Loucy (cell line): ENCODE measurements at regions not wholly inside any gene's neighbourhood (a gene's known extent, or its start where the extent isn't known, plus 50 kb on each side); places are given as distances from the start of the nearest gene placed in this dataset.

ENCODE experiments used
- H2AFZ ChIP-seq: fragments of 200-600 bp; sonication (generic); 2 replicates; pipeline ENCODE4 v1.6.0; 2016; ENCODE audit warnings: antibody characterized with exemption, mild to moderate bottlenecking, low read length, moderate library complexity
- H3F3A ChIP-seq: fragments of 200-600 bp; 2 replicates; pipeline ENCODE4 v1.6.0; 2016; ENCODE audit warnings: antibody characterized with exemption, low read depth, mild to moderate bottlenecking
- H3K27me3 ChIP-seq: fragments of 200-600 bp; sonication (generic); 2 replicates; pipeline ENCODE4 v1.6.1; 2014; ENCODE audit warnings: low read length, mild to moderate bottlenecking; ENCODE audit not compliant: insufficient read depth, poor library complexity, severe bottlenecking
- H3K36me3 ChIP-seq: fragments of 200-600 bp; sonication (generic); 2 replicates; pipeline ENCODE4 v1.6.1; 2016; ENCODE audit warnings: low read length; ENCODE audit not compliant: insufficient read depth
- H3K4me1 ChIP-seq: fragments of 200-600 bp; sonication (generic); 2 replicates; pipeline ENCODE4 v1.5.1; 2014; ENCODE audit warnings: low read length, mild to moderate bottlenecking; ENCODE audit not compliant: insufficient read depth, poor library complexity, severe bottlenecking
- H3K4me2 ChIP-seq: fragments of 200-600 bp; sonication (generic); 2 replicates; pipeline ENCODE4 v1.6.0; 2014; ENCODE audit warnings: antibody characterized with exemption, low read length, low read depth, mild to moderate bottlenecking; ENCODE audit not compliant: poor library complexity, severe bottlenecking
- H3K4me3 ChIP-seq: fragments of 200-600 bp; sonication (generic); 2 replicates; pipeline ENCODE4 v1.5.1; 2014; ENCODE audit warnings: low read length, mild to moderate bottlenecking, mixed read lengths; ENCODE audit not compliant: poor library complexity, severe bottlenecking
- H3K79me2 ChIP-seq: fragments of 200-600 bp; sonication (generic); 2 replicates; pipeline ENCODE4 v1.6.1; 2014; ENCODE audit warnings: low read length; ENCODE audit not compliant: insufficient read depth
- H3K9ac ChIP-seq: fragments of 200-600 bp; sonication (generic); 2 replicates; pipeline ENCODE4 v1.6.0; 2014; ENCODE audit warnings: mild to moderate bottlenecking, low read depth, low read length, moderate library complexity; ENCODE audit not compliant: poor library complexity, severe bottlenecking
- H3K9me2 ChIP-seq: fragments of 200-600 bp; sonication (generic); replicated peaks from 2 replicates; pipeline ENCODE4 v1.6.1; 2016; ENCODE audit warnings: low read depth, low read length, mixed read lengths
- H3K9me3 ChIP-seq: fragments of 200-600 bp; sonication (generic); 2 replicates; pipeline ENCODE4 v1.6.1; 2014; ENCODE audit warnings: mild to moderate bottlenecking, antibody characterized with exemption, low read length, low read depth; ENCODE audit not compliant: insufficient read depth
- H4K20me1 ChIP-seq: fragments of 200-600 bp; sonication (generic); 2 replicates; pipeline ENCODE4 v1.6.0; 2014; ENCODE audit warnings: antibody characterized with exemption, low read length, mild to moderate bottlenecking; ENCODE audit not compliant: insufficient read depth, poor library complexity, severe bottlenecking
- CTCF ChIP-seq: fragments of 200-600 bp; sonication (generic); conservative IDR thresholded peaks from 2 replicates; pipeline ENCODE4 v1.5.1; 2014; ENCODE audit warnings: mild to moderate bottlenecking, antibody characterized with exemption, low read length
- EZH2phosphoT487 ChIP-seq: fragments of 200-600 bp; IDR thresholded peaks from 2 replicates; pipeline ENCODE4 v1.6.1; 2018; ENCODE audit warnings: antibody characterized with exemption, mild to moderate bottlenecking, moderate library complexity, borderline replicate concordance

GRCh38 chr5:152686931-152687330, 281.9 kb upstream of the NMUR2 start:
- Histone ChIP-seq H3K9ac (no peak overlapping the region), H3K4me2 (no peak overlapping the region), H3K36me3 (no peaks in the 10 kb centered on the region), H3K79me2 (no peaks in the 10 kb centered on the region), H3K9me3 (no peaks in the 10 kb centered on the region), H3K4me3 (no peak overlapping the region), H3K9me2 (no peaks in the 10 kb centered on the region), H3F3A (no peaks in the 10 kb centered on the region), H3K4me1 (no peaks in the 10 kb centered on the region), H4K20me1 (no peaks in the 10 kb centered on the region), H2AFZ (no peak overlapping the region), H3K27me3 (no peaks in the 10 kb centered on the region)
- TF ChIP-seq EZH2phosphoT487: no peak
- no peak for TF ChIP-seq CTCF

- H3K9me2 ChIP-seq: no peaks in the 10 kb centered on the region
These were observed 283.6 kb upstream of the NMUR2 start for GRCh38 chr5:152688561-152689249.

GRCh38 chr5:152689250-152689711, 284.2 kb upstream of the NMUR2 start:
- no peaks in the 10 kb centered on the region for H3K79me2 ChIP-seq
- no peaks in the 10 kb centered on the region for H3K9me2 ChIP-seq
- no peaks in the 10 kb centered on the region for H3K27me3 ChIP-seq
- no peak overlapping the region for H3K4me3 ChIP-seq
- no peak overlapping the region for H3K4me2 ChIP-seq
- no peaks in the 10 kb centered on the region for H3F3A ChIP-seq
- TF ChIP-seq CTCF (no peak), EZH2phosphoT487 (no peak)
- no peaks in the 10 kb centered on the region for H3K4me1 ChIP-seq
- no peaks in the 10 kb centered on the region for H3K36me3 ChIP-seq
- H3K9me3 ChIP-seq: no peaks in the 10 kb centered on the region
- H3K9ac ChIP-seq: no peak overlapping the region
- H2AFZ ChIP-seq: no peak overlapping the region
- H4K20me1 ChIP-seq: no peaks in the 10 kb centered on the region

More at GRCh38 chr5:152688561-152689249, 283.6 kb upstream of the NMUR2 start:
- Histone ChIP-seq H3K9ac (no peak overlapping the region), H3K79me2 (no peaks in the 10 kb centered on the region), H3F3A (no peaks in the 10 kb centered on the region), H3K4me1 (no peaks in the 10 kb centered on the region), H3K36me3 (no peaks in the 10 kb centered on the region), H3K4me2 (no peak overlapping the region), H3K27me3 (no peaks in the 10 kb centered on the region), H2AFZ (no peak overlapping the region), H3K4me3 (no peak overlapping the region), H3K9me3 (no peaks in the 10 kb centered on the region), H4K20me1 (no peaks in the 10 kb centered on the region)
- TF ChIP-seq EZH2phosphoT487 (no peak), CTCF (no peak)
